A673 (cell line): ENCODE measurements at regions not wholly inside any gene's neighbourhood (a gene's known extent, or its start where the extent isn't known, plus 50 kb on each side); places are given as distances from the start of the nearest gene placed in this dataset.
"Not testable (repeated sequence)": the region's sequence is repeated elsewhere in the genome, so short reads cannot be mapped to it uniquely, and the experiment has no call there.

Experiments
- BruUV-seq: library from RNA; stranded (reverse); fragments of 400-500 nt; replicated peaks from 2 replicates; lab custom pipeline; 2021; lab: Mats Ljungman, UMichigan
- CTCF ChIA-PET: fragments of 300-600 bp; sonication (Branson Sonifier 250); formaldehyde crosslinking; loops from one replicate; lab custom pipeline; 2022; ENCODE audit warnings: antibody characterized with exemption; lab: Charles Lee
- POLR2A ChIA-PET: fragments of 300-600 bp; sonication (Branson Sonifier 250); formaldehyde crosslinking; loops from one replicate; lab custom pipeline; 2022; ENCODE audit warnings: antibody characterized with exemption; ENCODE audit not compliant: low non-redundant PET; lab: Charles Lee
- DNase-seq: peaks from one replicate; pipeline ENCODE4 v3.0.0-alpha.2; 2015; ENCODE audit warnings: low spot score
- H3K27ac ChIP-seq: fragments of 200-600 bp; sonication (generic); 2 replicates; pipeline ENCODE4 v1.5.1; 2016; ENCODE audit warnings: mixed run types, low read depth, mild to moderate bottlenecking, mixed read lengths, antibody characterized with exemption, low read length; ENCODE audit not compliant: poor library complexity, severe bottlenecking
- H3K27me3 ChIP-seq: fragments of 200-600 bp; sonication (generic); replicated peaks from 2 replicates; pipeline ENCODE4 v1.6.1; 2017; ENCODE audit warnings: mixed run types, low read depth, mild to moderate bottlenecking, mixed read lengths, antibody characterized with exemption, low read length; ENCODE audit not compliant: insufficient read depth, poor library complexity
- H3K36me3 ChIP-seq: fragments of 200-600 bp; sonication (generic); 2 replicates; pipeline ENCODE4 v1.6.1; 2016; ENCODE audit warnings: mixed run types, mild to moderate bottlenecking, mixed read lengths, antibody characterized with exemption, low read length; ENCODE audit not compliant: insufficient read depth, poor library complexity, severe bottlenecking
- H3K4me1 ChIP-seq: fragments of 200-600 bp; sonication (generic); 2 replicates; pipeline ENCODE4 v1.6.1; 2017; ENCODE audit warnings: mixed run types, mild to moderate bottlenecking, mixed read lengths, antibody characterized with exemption, low read length; ENCODE audit not compliant: insufficient read depth, poor library complexity, severe bottlenecking
- H3K4me3 ChIP-seq: fragments of 200-600 bp; sonication (generic); 2 replicates; pipeline ENCODE4 v1.5.1; 2016; ENCODE audit warnings: low read depth, mixed run types, mild to moderate bottlenecking, mixed read lengths, low read length; ENCODE audit not compliant: poor library complexity, severe bottlenecking
- H3K9me3 ChIP-seq: fragments of 200-600 bp; sonication (generic); 2 replicates; pipeline ENCODE4 v1.6.1; 2016; ENCODE audit warnings: mixed run types, low read depth, mild to moderate bottlenecking, mixed read lengths, antibody characterized with exemption, low read length; ENCODE audit not compliant: poor library complexity, severe bottlenecking
- CTCF ChIP-seq: fragments of 300-800, 200-600 bp; sonication (generic); conservative IDR thresholded peaks from 2 replicates; pipeline ENCODE4 v1.5.1; 2017; ENCODE audit warnings: low read depth, mild to moderate bottlenecking, antibody characterized with exemption, low read length, moderate library complexity, mixed read lengths
- EZH2 ChIP-seq: fragments of 200-600 bp; sonication (generic); IDR thresholded peaks from 2 replicates; pipeline ENCODE4 v1.6.1; 2017; ENCODE audit warnings: borderline replicate concordance, low read depth, mild to moderate bottlenecking, mixed read lengths, antibody characterized with exemption, low read length; ENCODE audit not compliant: poor library complexity, severe bottlenecking
- intact Hi-C: fragments of 100-400 bp; cut with micrococcal nuclease; formaldehyde crosslinking; loops from one replicate; pipeline ENCODE4 v1.10.0; 2022; ENCODE audit not compliant: unreplicated experiment

- Histone ChIP-seq H3K4me3 (no peak overlapping the region), H3K27ac (no peak overlapping the region), H3K9me3 (no peaks in the 10 kb centered on the region), H3K36me3 (no peaks in the 10 kb centered on the region), H3K27me3 (no peaks in the 10 kb centered on the region), H3K4me1 (peaks cover 26% of the 10 kb centered on the region)
- ChIA-PET CTCF (no interaction called here), POLR2A (no interaction called here)
- intact Hi-C loops = no loop called here
- BruUV-seq = no TSS peak
- TF ChIP-seq CTCF (no peak), EZH2 (no peak)
- no peak for DNase-seq
Measured at GRCh38 chr6:130559166-130559565, 193.3 kb downstream of the TMEM200A start.

- intact Hi-C loops = no loop called here
- H3K27me3 ChIP-seq = no peaks in the 10 kb centered on the region
- ChIA-PET POLR2A (no interaction called here), CTCF (no interaction called here)
- no peak overlapping the region for H3K27ac ChIP-seq
- H3K9me3 ChIP-seq = no peaks in the 10 kb centered on the region
- H3K4me3 ChIP-seq = no peak overlapping the region
- H3K4me1 ChIP-seq = peaks cover 26% of the 10 kb centered on the region
- TF ChIP-seq CTCF (no peak), EZH2 (no peak)
- no peak for DNase-seq
- BruUV-seq = no TSS peak
- H3K36me3 ChIP-seq = no peaks in the 10 kb centered on the region
Measured at GRCh38 chr6:130560231-130560630, 194.4 kb downstream of the TMEM200A start.

- BruUV-seq, intact Hi-C loops, H3K36me3 ChIP-seq, H3K27me3 ChIP-seq, DNase-seq, H3K27ac ChIP-seq, CTCF ChIA-PET, H3K4me3 ChIP-seq, H3K9me3 ChIP-seq, POLR2A ChIA-PET: not testable (repeated sequence)
- H3K4me1 ChIP-seq = peaks cover 23% of the 10 kb centered on the region
Measured at GRCh38 chr6:130561159-130561558, 195.3 kb downstream of the TMEM200A start.

GRCh38 chr6:130565696-130566095 lies 199.9 kb downstream of the TMEM200A start:
- Histone ChIP-seq H3K27me3 (no peaks in the 10 kb centered on the region), H3K27ac (no peak overlapping the region), H3K9me3 (no peaks in the 10 kb centered on the region), H3K4me3 (no peak overlapping the region), H3K4me1 (no peaks in the 10 kb centered on the region), H3K36me3 (no peaks in the 10 kb centered on the region)
- ChIA-PET POLR2A (no interaction called here), CTCF (no interaction called here)
- TF ChIP-seq CTCF (no peak), EZH2 (no peak)
- DNase-seq = no peak
- BruUV-seq = no TSS peak
- intact Hi-C loops = no loop called here
